ENCODE measurements at regions not wholly inside any gene's neighbourhood (a gene's known extent, or its start where the extent isn't known, plus 50 kb on each side); places are given as distances from the start of the nearest gene placed in this dataset.

DNA sequence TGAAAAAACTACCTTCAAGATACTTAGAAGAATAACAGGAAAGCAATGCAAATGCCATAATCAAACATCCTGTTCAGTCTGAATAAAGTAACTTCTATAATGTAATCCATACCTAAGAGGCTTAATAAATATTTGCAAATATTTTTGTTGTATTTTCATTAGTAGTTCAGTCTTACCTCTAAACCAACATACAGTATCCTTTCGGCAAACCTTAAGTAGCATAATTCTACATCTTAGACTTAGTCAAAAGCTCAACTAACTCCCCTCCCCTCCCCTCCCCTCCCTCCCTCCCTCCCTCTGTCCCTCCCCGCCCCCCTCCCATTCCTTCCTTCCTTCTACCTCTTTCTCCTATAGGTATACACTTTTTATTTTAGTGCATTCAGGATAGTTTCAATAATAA, 1373.2 kb downstream of the SUCLG1 start:
- no peak overlapping the region for H3K4me3 Mint-ChIP-seq
- H3K9me3 Mint-ChIP-seq, result peaks cover 1 to 7% of the 10 kb centered on the region in 2 donors
- peaks cover 0 to 7% of the 10 kb centered on the region in 2 donors for H3K36me3 Mint-ChIP-seq (ENCODE audit: insufficient read depth in 2 of 2)
- no peaks in the 10 kb centered on the region for H3K27me3 Mint-ChIP-seq (ENCODE audit: low read depth)
- no peak for ATAC-seq (replicated peaks in 1 of 2)
- no peak overlapping the region for H3K27ac Mint-ChIP-seq
- DNase-seq, result no peak
- no peaks in the 10 kb centered on the region for H3K4me1 Mint-ChIP-seq (ENCODE audit: low read depth)

DNA sequence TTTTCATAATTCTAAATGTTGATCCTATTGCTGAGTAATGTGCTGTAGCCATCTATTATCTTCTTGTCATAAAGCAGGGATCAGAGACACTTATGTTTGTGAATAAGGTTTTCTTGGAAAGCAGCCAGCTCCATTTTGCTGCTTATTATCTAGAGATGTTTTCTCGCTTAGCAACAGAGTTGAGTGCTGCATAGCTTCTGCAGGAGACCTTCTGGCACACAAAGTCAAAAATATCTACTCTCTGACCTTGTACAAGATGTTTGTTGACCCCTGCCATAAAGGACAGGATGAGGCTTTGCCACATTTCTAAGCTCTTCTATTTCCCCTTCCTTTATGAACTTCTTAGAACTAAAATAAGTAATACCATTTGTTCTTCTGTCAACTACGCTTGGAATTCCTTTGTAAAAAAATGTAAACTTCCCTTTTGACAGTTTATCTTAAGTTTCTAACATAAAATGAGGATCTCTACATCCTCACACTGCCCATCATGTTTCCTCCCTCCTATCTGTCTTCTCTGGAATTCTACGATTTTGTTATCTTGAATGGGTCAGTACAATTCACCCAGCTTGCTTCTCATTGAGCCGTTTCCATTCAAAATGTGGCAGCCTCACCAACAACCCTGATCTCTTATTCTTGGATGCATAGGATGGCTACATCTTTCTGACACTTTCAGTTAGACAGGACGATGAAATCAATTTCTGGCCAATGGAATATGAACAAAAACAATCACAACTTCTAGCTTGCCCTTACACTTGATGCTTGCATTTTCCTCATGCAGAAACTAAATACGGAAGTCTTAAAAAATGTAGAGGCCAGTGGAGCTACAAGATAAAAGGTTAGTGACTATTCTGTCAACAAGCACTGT, 1377.0 kb downstream of the SUCLG1 start:
- H3K36me3 Mint-ChIP-seq (ENCODE audit: insufficient read depth in 2 of 2), result peaks cover 0 to 4% of the 10 kb centered on the region in 2 donors
- ATAC-seq (replicated peaks in 1 of 2) (no peak), DNase-seq (no peak)
- no peak overlapping the region for H3K27ac Mint-ChIP-seq
- H3K27me3 Mint-ChIP-seq (ENCODE audit: low read depth), result no peaks in the 10 kb centered on the region
- no peak overlapping the region for H3K4me3 Mint-ChIP-seq
- H3K4me1 Mint-ChIP-seq (ENCODE audit: low read depth), result no peaks in the 10 kb centered on the region
- peaks cover 3 to 7% of the 10 kb centered on the region in 2 donors for H3K9me3 Mint-ChIP-seq

DNA sequence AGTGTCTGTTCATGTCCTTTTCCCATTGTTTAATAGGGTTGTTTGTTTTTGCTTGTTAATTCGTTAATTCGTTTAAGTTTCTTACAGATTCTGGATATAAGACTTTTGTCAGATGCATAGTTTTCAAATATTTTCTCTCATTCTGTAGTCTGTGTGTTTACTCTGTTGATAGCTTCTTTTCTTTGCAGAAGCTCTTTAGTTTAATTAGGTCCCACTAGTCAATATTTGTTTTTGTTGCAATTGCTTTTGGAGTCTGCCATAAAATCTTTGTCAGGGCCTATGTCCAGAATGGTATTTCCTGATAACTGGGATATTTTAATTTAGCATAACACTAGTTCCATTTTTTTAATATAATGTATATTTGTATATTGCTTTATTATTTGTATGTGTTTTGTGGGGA, 1380.1 kb downstream of the SUCLG1 start:
- no peaks in the 10 kb centered on the region for H3K4me1 Mint-ChIP-seq (ENCODE audit: low read depth)
- no peak overlapping the region for H3K27ac Mint-ChIP-seq
- H3K36me3 Mint-ChIP-seq (ENCODE audit: insufficient read depth in 2 of 2), result no peaks in the 10 kb centered on the region
- DNase-seq, result no peak
- no peak for ATAC-seq (replicated peaks in 1 of 2)
- no peaks in the 10 kb centered on the region for H3K27me3 Mint-ChIP-seq (ENCODE audit: low read depth)
- H3K4me3 Mint-ChIP-seq, result no peak overlapping the region
- peaks cover 3 to 11% of the 10 kb centered on the region in 2 donors for H3K9me3 Mint-ChIP-seq

DNA sequence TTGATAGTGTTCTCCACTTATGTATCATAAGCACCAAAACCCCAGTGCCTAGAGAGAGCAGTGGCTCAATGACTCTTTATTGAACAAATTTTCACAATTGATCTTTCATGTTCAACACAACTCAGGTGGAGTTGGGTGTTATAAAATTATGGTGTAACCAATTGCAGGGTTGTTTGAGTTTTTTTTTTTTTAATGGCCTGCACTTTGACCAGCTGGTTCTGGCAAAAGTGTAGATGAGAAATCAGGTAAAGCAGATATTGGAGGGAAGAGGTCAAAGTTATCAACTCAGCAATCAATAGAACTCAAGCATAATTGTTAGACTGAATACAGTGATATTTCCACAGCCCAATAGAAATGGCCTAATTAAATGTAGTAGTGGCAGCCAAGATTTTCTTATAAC, 1386.3 kb downstream of the SUCLG1 start:
- Mint-ChIP-seq H3K36me3 (ENCODE audit: insufficient read depth in 2 of 2) (no peaks in the 10 kb centered on the region), H3K27me3 (ENCODE audit: low read depth) (no peaks in the 10 kb centered on the region), H3K4me3 (no peak overlapping the region), H3K4me1 (ENCODE audit: low read depth) (no peaks in the 10 kb centered on the region), H3K27ac (no peak overlapping the region), H3K9me3 (peaks cover 9 to 10% of the 10 kb centered on the region in 2 donors)
- no peak for DNase-seq
- ATAC-seq (replicated peaks in 1 of 2), result no peak

DNA sequence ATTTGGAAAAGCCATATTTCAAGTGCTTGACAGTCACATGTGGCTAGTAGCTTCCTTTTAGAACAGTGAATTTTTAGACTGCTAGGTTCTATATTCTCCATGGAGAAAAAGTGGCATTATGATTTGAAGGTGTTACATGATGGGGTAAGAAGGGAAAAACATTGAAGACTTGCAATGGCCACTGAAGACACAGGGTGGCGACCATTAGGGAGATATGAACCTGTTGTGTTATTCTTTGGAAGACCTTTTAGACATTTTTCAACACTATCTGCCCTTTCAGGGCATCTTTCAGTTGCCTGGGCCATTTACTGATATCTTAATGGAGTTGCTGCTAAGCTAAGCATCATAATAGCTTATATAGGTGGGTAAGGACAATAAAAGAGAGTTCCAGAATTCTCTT, 1387.2 kb downstream of the SUCLG1 start:
- Mint-ChIP-seq H3K27me3 (ENCODE audit: low read depth) (no peaks in the 10 kb centered on the region), H3K4me1 (ENCODE audit: low read depth) (no peaks in the 10 kb centered on the region), H3K27ac (no peak overlapping the region), H3K9me3 (peaks cover 9 to 10% of the 10 kb centered on the region in 2 donors), H3K36me3 (ENCODE audit: insufficient read depth in 2 of 2) (no peaks in the 10 kb centered on the region), H3K4me3 (no peak overlapping the region)
- ATAC-seq (replicated peaks in 1 of 2) (no peak), DNase-seq (no peak)

DNA sequence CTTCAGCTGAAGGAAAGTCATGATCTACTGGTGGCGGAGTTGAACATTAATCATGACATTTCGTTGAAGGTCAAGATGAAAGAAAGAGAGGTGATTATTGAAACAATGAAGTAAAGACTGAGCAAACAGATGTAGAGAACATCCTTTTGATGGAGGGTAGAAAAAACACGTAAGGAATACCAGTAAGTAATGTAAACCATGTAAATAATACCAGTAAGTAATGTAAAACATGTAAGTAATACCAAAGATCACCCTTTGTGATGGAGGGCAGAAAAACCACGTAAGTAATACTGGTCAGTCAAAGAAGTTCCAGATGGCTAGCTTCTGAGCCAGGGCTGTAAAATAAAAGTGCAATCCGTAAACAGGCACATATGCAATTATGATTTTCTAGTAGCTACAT, 1387.7 kb downstream of the SUCLG1 start:
- Mint-ChIP-seq H3K4me1 (ENCODE audit: low read depth) (no peaks in the 10 kb centered on the region), H3K27me3 (ENCODE audit: low read depth) (no peaks in the 10 kb centered on the region), H3K36me3 (ENCODE audit: insufficient read depth in 2 of 2) (no peaks in the 10 kb centered on the region), H3K9me3 (peaks cover 8 to 10% of the 10 kb centered on the region in 2 donors), H3K27ac (no peak overlapping the region), H3K4me3 (no peak overlapping the region)
- DNase-seq, result no peak
- ATAC-seq (replicated peaks in 1 of 2), result no peak

DNA sequence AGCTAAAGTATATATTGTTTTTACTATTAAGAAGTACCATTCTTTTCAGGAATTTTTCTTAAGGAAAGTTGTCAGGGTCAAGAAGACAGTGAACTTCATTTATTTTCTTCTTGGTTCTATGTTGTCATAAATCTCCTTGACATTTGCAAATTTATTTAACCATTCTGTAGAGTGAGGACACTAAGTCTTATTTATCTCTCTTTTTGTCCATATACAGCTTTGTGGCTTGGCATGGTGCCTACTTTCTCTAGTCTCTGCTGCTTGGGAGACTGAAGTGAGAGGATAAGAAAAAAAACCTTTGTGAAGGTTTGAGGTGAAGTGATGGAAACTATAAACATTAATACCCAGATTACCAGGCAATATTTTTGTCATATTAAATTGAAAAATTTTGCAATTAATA, 1389.4 kb downstream of the SUCLG1 start:
- DNase-seq (no peak), ATAC-seq (replicated peaks in 1 of 2) (no peak)
- Mint-ChIP-seq H3K4me1 (ENCODE audit: low read depth) (no peaks in the 10 kb centered on the region), H3K27me3 (ENCODE audit: low read depth) (no peaks in the 10 kb centered on the region), H3K9me3 (peaks cover 3 to 10% of the 10 kb centered on the region in 2 donors), H3K4me3 (no peak overlapping the region), H3K27ac (no peak overlapping the region), H3K36me3 (ENCODE audit: insufficient read depth in 2 of 2) (no peaks in the 10 kb centered on the region)

DNA sequence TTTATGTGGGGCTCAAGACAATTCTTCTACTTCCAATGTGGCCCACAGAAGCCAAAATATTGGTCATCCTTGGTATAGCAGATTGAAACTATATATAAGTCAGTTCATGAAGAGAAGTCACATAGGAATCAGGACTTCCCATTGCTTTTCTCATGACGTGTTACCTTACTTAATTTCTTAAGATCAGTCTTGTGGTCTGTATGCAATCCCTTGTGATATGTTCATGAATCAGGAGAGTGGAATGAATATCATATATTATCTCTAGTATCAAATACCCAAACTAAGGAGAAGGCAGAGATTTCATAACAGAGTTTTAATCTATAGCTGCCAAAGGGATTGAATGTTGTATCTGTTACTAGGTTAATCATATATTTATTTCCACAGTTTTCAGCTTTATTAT, 1390.4 kb downstream of the SUCLG1 start:
- Mint-ChIP-seq H3K9me3 (peaks cover 2 to 10% of the 10 kb centered on the region in 2 donors), H3K36me3 (ENCODE audit: insufficient read depth in 2 of 2) (no peaks in the 10 kb centered on the region), H3K4me3 (no peak overlapping the region), H3K4me1 (ENCODE audit: low read depth) (no peaks in the 10 kb centered on the region), H3K27me3 (ENCODE audit: low read depth) (no peaks in the 10 kb centered on the region), H3K27ac (no peak overlapping the region)
- ATAC-seq (replicated peaks in 1 of 2), result no peak
- DNase-seq, result no peak

DNA sequence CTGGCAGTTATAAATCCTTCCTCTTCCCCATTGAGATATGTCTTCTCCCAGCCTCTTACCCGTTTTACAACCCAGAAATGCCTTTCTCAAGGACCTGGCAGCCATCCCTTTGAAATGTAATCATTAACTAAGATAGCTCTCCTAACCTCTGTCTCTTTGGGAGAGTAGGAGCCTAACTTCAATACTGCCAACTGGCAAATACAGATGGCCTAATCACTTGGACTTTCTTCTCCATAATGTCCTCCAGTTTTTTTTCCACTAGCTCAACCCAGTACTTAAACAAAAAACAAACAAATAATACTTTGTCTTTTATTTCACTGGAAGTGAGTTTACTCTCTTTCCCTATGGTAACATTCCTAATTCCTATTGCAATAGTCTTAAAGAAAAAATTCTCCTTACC, 1391.1 kb downstream of the SUCLG1 start:
- H3K36me3 Mint-ChIP-seq (ENCODE audit: insufficient read depth in 2 of 2), result no peaks in the 10 kb centered on the region
- peaks cover 2 to 8% of the 10 kb centered on the region in 2 donors for H3K9me3 Mint-ChIP-seq
- ATAC-seq (replicated peaks in 1 of 2) (no peak), DNase-seq (no peak)
- H3K27me3 Mint-ChIP-seq (ENCODE audit: low read depth), result no peaks in the 10 kb centered on the region
- no peak overlapping the region for H3K27ac Mint-ChIP-seq
- no peak overlapping the region for H3K4me3 Mint-ChIP-seq
- H3K4me1 Mint-ChIP-seq (ENCODE audit: low read depth), result no peaks in the 10 kb centered on the region

DNA sequence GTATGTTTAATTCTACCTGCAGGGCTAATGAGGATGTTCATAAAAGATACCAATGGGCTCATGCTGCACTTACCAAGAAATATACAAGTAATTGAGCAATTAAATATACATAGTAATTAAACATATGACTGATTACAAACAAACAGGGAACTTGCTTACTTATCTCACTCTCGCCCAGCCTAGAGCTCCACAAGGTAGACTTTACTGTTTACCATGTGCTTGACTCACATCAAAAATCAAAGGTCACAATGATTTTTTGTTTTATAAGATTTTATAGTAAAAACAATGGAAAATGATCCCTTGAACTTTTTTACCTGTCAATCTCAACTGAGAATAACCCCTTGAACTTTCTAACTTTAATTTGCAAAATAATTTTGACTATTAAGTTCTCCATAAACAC, 1395.1 kb downstream of the SUCLG1 start:
- Mint-ChIP-seq H3K27me3 (ENCODE audit: low read depth) (no peaks in the 10 kb centered on the region), H3K9me3 (peaks cover 4 to 9% of the 10 kb centered on the region in 2 donors), H3K4me1 (ENCODE audit: low read depth) (no peaks in the 10 kb centered on the region), H3K4me3 (no peak overlapping the region), H3K27ac (no peak overlapping the region), H3K36me3 (ENCODE audit: insufficient read depth in 2 of 2) (peaks cover 0 to 2% of the 10 kb centered on the region in 2 donors)
- no peak for DNase-seq
- ATAC-seq (replicated peaks in 1 of 2), result no peak

DNA sequence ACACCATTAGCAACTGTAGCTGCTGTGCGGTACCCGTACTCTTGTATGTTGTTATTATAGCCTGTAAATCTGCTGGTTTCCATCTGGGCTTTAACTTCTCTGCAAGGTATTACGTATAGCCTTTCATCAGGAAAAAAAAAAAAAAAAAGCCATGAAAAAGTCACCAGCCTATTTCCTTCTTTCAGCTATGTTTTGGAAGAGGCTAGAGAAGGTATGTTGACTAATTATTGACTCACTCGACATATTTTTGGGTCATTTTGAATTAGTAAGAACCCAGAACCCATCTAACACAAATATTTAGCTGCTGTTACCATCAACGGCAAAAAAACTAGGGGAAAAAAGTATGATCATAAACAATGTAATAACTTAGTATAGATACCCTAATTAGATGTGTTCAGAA, 1395.6 kb downstream of the SUCLG1 start:
- Mint-ChIP-seq H3K9me3 (peaks cover 6 to 8% of the 10 kb centered on the region in 2 donors), H3K36me3 (ENCODE audit: insufficient read depth in 2 of 2) (peaks cover 2 to 4% of the 10 kb centered on the region in 2 donors), H3K4me3 (no peak overlapping the region), H3K27me3 (ENCODE audit: low read depth) (no peaks in the 10 kb centered on the region), H3K4me1 (ENCODE audit: low read depth) (no peaks in the 10 kb centered on the region), H3K27ac (no peak overlapping the region)
- DNase-seq (no peak), ATAC-seq (replicated peaks in 1 of 2) (no peak)

DNA sequence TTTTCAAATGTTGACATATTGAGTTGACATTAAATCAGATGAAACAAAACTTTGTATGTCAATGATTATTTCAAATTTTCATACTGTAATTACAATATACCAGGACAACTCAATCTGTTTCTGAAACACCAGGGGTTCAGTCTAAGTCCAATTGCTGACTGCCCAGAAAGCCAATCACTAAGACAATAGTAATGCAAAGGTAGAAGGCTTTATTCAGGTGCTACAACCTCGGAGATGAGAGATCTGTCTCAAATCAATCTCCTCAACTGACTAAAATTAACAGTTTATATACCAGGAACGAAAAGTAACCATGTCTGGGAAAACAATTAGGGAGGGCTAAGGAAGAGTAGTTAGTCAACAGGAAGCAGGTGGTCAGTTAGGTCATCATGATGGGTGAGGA, 1400.4 kb downstream of the SUCLG1 start:
- ATAC-seq (replicated peaks in 1 of 2), result no peak
- Mint-ChIP-seq H3K4me3 (no peak overlapping the region), H3K4me1 (ENCODE audit: low read depth) (no peaks in the 10 kb centered on the region), H3K9me3 (peaks cover 1 to 4% of the 10 kb centered on the region in 2 donors), H3K27me3 (ENCODE audit: low read depth) (no peaks in the 10 kb centered on the region), H3K27ac (no peak overlapping the region), H3K36me3 (ENCODE audit: insufficient read depth in 2 of 2) (peaks cover 2 to 4% of the 10 kb centered on the region in 2 donors)
- no peak for DNase-seq

DNA sequence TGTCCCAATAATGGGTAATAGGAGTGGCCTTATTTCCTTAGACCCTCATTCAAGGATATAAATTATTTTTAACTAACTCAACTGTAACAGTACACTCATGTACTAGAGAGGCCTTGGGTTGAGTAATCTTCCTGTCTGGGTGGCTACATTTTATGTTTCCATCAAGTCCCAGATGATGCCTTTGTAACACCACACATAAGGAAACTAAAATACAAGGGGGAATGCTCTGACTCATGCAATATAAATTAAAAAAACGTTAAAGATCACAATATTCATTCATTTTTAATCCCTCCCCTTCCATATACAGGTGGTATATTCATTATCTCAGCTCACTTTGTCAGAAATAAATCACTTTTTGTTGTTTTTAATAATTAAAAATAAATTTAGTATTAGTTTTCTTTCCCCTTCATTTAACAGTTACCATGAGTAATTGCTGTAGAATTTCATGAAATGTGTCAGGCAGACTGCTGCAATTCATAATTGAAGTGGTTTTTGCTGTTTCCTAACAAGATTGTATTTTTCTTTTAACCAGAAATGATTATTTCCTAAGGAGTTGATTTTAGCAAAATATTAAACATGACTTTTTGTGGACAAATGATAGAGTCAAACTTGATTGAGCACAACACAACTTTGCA, 1403.6 kb downstream of the SUCLG1 start:
- no peak overlapping the region for H3K4me3 Mint-ChIP-seq
- H3K27me3 Mint-ChIP-seq (ENCODE audit: low read depth), result no peaks in the 10 kb centered on the region
- no peaks in the 10 kb centered on the region for H3K4me1 Mint-ChIP-seq (ENCODE audit: low read depth)
- ATAC-seq (replicated peaks in 1 of 2) (no peak), DNase-seq (no peak)
- peaks cover 2% of the 10 kb centered on the region in 2 donors for H3K36me3 Mint-ChIP-seq (ENCODE audit: insufficient read depth in 2 of 2)
- H3K27ac Mint-ChIP-seq, result no peak overlapping the region
- H3K9me3 Mint-ChIP-seq, result peaks cover 0 to 8% of the 10 kb centered on the region in 2 donors
